Esophagus muscularis mucosa (tissue), 4 donors: ENCODE measurements at regions not wholly inside any gene's neighbourhood (a gene's known extent, or its start where the extent isn't known, plus 50 kb on each side); places are given as distances from the start of the nearest gene placed in this dataset.

Experiments
- DNase-seq: peaks from one replicate; pipeline ENCODE4 v3.0.0-alpha.2; 2017; ENCODE audit errors: extremely low spot score
- H3K27ac ChIP-seq, 4 donors: fragments of 200-600 bp; sonication (generic); replicated peaks in 1 of 4; 1 replicate in 3 of 4; 2 replicates in 1 of 4; pipeline ENCODE4 v1.5.1; 2016 to 2019; ENCODE audit warnings: mild to moderate bottlenecking in 1 of 4
- H3K27me3 ChIP-seq, 4 donors: fragments of 200-600 bp; sonication (generic); one replicate each; pipeline versions ENCODE4 v1.5.1 to v1.6.0; 2016 to 2019
- H3K36me3 ChIP-seq, 4 donors: fragments of 200-600 bp; sonication (generic); one replicate each; pipeline ENCODE4 v1.5.1; 2016 to 2019
- H3K4me1 ChIP-seq, 4 donors: fragments of 200-600 bp; sonication (generic); one replicate each; pipeline ENCODE4 v1.5.1; 2016 to 2019
- H3K4me3 ChIP-seq, 4 donors: fragments of 200-600 bp; sonication (generic); 1 replicate in 2 of 4; 2 replicates in 2 of 4; pipeline ENCODE4 v1.5.1; 2016 to 2019; ENCODE audit warnings: mild to moderate bottlenecking in 4 of 4, moderate library complexity in 1 of 4
- H3K9me3 ChIP-seq, 4 donors: fragments of 200-600 bp; sonication (generic); 1 replicate in 3 of 4; 2 replicates in 1 of 4; pipeline ENCODE4 v1.5.1; 2016 to 2019
- EP300 ChIP-seq: sonication (generic); formaldehyde crosslinking; IDR thresholded peaks from one replicate; pipeline ENCODE4 v1.6.1; 2017; ENCODE audit warnings: antibody characterized with exemption
- POLR2A ChIP-seq: fragments of 450-650 bp; IDR thresholded peaks from one replicate; pipeline ENCODE4 v1.6.1; 2017; ENCODE audit warnings: antibody characterized with exemption, moderate library complexity, mild to moderate bottlenecking, low read depth
- POLR2AphosphoS5 ChIP-seq, 2 donors: sonication (generic); formaldehyde crosslinking; IDR thresholded peaks; one replicate each; pipeline ENCODE4 v1.6.1; 2017; ENCODE audit warnings: antibody characterized with exemption in 2 of 2
- WGBS: methylation state at CpG from one replicate; pipeline ENCODE4 v1.1.5; 2018; 5-methylcytosine and 5-hydroxymethylcytosine counted together
- intact Hi-C: fragments of 100-400 bp; cut with DNase I; formaldehyde crosslinking; loops from one replicate; pipeline ENCODE4 v1.15.1; 2023
- TF ChIP-seq, protein P1 (sequence below), 3 experiments: fragments of 200-600 bp in 2 of 3; fragments of 450-650 bp in 1 of 3; sonication (generic) in 2 of 3; IDR thresholded peaks; one replicate each; pipeline ENCODE4 v1.5.1; 2017 to 2019; ENCODE audit warnings: antibody characterized with exemption in 3 of 3, mild to moderate bottlenecking in 2 of 3, moderate library complexity in 1 of 3

GRCh38 chr12:31832740-31833729 is 104.2 kb upstream of the AMN1 start:
- H3K4me3 ChIP-seq = no peak overlapping the region
- H3K27me3 ChIP-seq = no peaks in the 10 kb centered on the region
- peaks cover 0 to 8% (median 4%) of the 10 kb centered on the region in 4 donors for H3K9me3 ChIP-seq
- intact Hi-C loops = no loop called here
- H3K4me1 ChIP-seq = no peaks in the 10 kb centered on the region
- H3K36me3 ChIP-seq = no peaks in the 10 kb centered on the region
- no peak overlapping the region for H3K27ac ChIP-seq
- no peak for DNase-seq
- WGBS = 71% methylated on average over 7 of the region's 7 CpGs
- TF ChIP-seq POLR2AphosphoS5 (IDR thresholded peaks at IDR 0.05) (no peak), POLR2A (no peak), EP300 (no peak)
- TF ChIP-seq, protein P1, sequence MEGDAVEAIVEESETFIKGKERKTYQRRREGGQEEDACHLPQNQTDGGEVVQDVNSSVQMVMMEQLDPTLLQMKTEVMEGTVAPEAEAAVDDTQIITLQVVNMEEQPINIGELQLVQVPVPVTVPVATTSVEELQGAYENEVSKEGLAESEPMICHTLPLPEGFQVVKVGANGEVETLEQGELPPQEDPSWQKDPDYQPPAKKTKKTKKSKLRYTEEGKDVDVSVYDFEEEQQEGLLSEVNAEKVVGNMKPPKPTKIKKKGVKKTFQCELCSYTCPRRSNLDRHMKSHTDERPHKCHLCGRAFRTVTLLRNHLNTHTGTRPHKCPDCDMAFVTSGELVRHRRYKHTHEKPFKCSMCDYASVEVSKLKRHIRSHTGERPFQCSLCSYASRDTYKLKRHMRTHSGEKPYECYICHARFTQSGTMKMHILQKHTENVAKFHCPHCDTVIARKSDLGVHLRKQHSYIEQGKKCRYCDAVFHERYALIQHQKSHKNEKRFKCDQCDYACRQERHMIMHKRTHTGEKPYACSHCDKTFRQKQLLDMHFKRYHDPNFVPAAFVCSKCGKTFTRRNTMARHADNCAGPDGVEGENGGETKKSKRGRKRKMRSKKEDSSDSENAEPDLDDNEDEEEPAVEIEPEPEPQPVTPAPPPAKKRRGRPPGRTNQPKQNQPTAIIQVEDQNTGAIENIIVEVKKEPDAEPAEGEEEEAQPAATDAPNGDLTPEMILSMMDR (IDR thresholded peaks at IDR 0.05) = no peak

- peaks cover 0 to 18% (median 6%) of the 10 kb centered on the region in 4 donors for H3K9me3 ChIP-seq
- no peak overlapping the region for H3K4me3 ChIP-seq
- no peak for DNase-seq
- TF ChIP-seq POLR2A (no peak), POLR2AphosphoS5 (IDR thresholded peaks at IDR 0.05) (no peak), EP300 (no peak)
- TF ChIP-seq, protein P1 (IDR thresholded peaks at IDR 0.05) = no peak
- no peaks in the 10 kb centered on the region for H3K4me1 ChIP-seq
- 66% methylated on average over 2 of the region's 2 CpGs for WGBS
- intact Hi-C loops = no loop called here
- H3K27me3 ChIP-seq = no peaks in the 10 kb centered on the region
- H3K27ac ChIP-seq = no peak overlapping the region
- no peaks in the 10 kb centered on the region for H3K36me3 ChIP-seq
Measured at GRCh38 chr12:31828071-31828470, 99.2 kb upstream of the AMN1 start.

GRCh38 chr12:31822761-31823160 is 93.9 kb upstream of the AMN1 start:
- no peaks in the 10 kb centered on the region for H3K4me1 ChIP-seq
- no peak overlapping the region for H3K4me3 ChIP-seq
- no peak overlapping the region for H3K27ac ChIP-seq
- no peaks in the 10 kb centered on the region for H3K36me3 ChIP-seq
- no peak for TF ChIP-seq POLR2A
- intact Hi-C loops = no loop called here
- H3K27me3 ChIP-seq = no peaks in the 10 kb centered on the region
- H3K9me3 ChIP-seq = peaks cover 0 to 14% (median 3%) of the 10 kb centered on the region in 4 donors
- no peak for DNase-seq

DNA sequence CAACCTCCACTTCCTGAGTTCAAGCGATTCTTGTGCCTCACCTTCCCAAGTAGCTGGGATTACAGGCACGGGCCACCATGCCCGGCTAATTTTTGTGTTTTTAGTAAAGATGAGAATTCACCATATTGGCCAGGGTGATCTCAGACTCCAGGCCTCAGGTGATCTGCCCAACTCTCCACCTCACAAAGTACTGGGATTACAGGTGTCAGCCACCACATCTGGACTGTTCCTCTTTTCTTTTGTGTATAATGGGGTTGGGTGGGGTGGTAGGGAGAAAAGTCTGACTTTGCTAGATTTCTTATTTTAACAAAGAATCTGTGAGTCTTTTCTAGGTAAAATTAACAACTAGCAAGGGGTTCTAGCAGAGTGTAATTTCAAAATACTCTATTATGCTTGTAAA is 92.7 kb upstream of the AMN1 start:
- H3K36me3 ChIP-seq = no peaks in the 10 kb centered on the region

DNA sequence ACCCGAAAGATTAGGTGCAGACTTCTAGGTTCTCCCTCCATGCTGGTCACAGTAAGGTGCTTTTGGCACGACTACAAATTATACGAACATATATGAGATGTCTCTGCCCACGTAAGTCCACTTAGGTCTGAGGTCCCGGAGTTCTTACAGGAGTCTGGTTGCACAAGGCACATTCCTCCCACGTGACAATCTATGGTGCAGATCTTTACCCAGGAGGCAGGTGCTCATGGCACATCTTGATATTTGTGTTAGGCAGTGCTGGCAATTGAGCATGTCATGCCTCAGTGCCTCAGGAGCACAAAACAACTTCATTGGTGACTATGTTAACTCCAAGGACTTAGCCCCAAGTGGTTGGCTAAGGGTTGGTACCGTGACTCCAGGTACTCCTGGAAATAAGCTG is 92.0 kb upstream of the AMN1 start:
- Histone ChIP-seq H3K4me3 (no peak overlapping the region), H3K27me3 (no peaks in the 10 kb centered on the region), H3K27ac (no peak overlapping the region), H3K4me1 (no peaks in the 10 kb centered on the region), H3K36me3 (no peaks in the 10 kb centered on the region), H3K9me3 (peaks cover 0 to 7% (median under 1%) of the 10 kb centered on the region in 4 donors)
- WGBS = 92% methylated on average over 7 of the region's 7 CpGs
- intact Hi-C loops = no loop called here
- TF ChIP-seq POLR2A (no peak), POLR2AphosphoS5 (IDR thresholded peaks at IDR 0.05) (no peak), EP300 (no peak)
- TF ChIP-seq, protein P1 (IDR thresholded peaks at IDR 0.05) = no peak
- no peak for DNase-seq

More for the DNA sequence above, 92.7 kb upstream of the AMN1 start:
- Histone ChIP-seq H3K9me3 (peaks cover 0 to 13% (median 3%) of the 10 kb centered on the region in 4 donors), H3K4me3 (no peak overlapping the region), H3K27me3 (no peaks in the 10 kb centered on the region), H3K4me1 (no peaks in the 10 kb centered on the region), H3K27ac (no peak overlapping the region)
- TF ChIP-seq, protein P1 (IDR thresholded peaks at IDR 0.05) = no peak
- TF ChIP-seq POLR2AphosphoS5 (IDR thresholded peaks at IDR 0.05) = no peak
- TF ChIP-seq EP300 = no peak
- TF ChIP-seq POLR2A = no peak
- WGBS = 93% methylated on average over 3 of the region's 3 CpGs
- no peak for DNase-seq
- intact Hi-C loops = no loop called here
